ENCODE measurements at regions not wholly inside any gene's neighbourhood (a gene's known extent, or its start where the extent isn't known, plus 50 kb on each side); places are given as distances from the start of the nearest gene placed in this dataset.

DNA sequence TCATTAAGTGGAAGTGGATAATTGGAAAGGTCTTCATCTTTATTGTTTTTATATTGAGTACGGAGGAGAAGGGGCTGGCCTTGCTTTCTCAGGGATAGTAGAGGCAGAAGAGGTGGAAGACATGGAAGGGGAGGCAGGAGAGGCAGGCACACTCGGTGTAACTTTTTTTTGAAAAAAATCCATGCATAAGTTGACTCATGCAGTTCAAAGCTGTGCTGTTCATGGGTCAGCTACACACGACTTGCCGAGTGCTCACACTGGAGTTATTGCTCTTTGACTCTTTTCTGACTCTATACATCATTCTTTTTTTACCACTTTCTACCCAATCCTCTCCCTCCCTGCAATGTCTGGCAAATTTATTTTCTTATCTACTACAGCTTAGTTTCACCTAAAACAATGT lies 158.3 kb upstream of the AADAT start:
- Histone ChIP-seq H3K36me3 (ENCODE audit: control insufficient read depth, insufficient read depth, low read length) (no peaks in the 10 kb centered on the region), H3K79me2 (no peaks in the 10 kb centered on the region), H3K4me2 (ENCODE audit: low read length) (no peak overlapping the region), H2AFZ (no peak overlapping the region), H3K27me3 (ENCODE audit: control insufficient read depth, insufficient read depth, low read length) (no peaks in the 10 kb centered on the region), H3K4me3 (ENCODE audit: low read depth, low read length) (no peak overlapping the region), H3K4me1 (no peaks in the 10 kb centered on the region), H3K27ac (no peak overlapping the region), H3K9me3 (ENCODE audit: control insufficient read depth, low read length) (no peaks in the 10 kb centered on the region), H3K9ac (no peak overlapping the region)
- no peak for TF ChIP-seq CTCF (IDR thresholded peaks at IDR 0.05)

DNA sequence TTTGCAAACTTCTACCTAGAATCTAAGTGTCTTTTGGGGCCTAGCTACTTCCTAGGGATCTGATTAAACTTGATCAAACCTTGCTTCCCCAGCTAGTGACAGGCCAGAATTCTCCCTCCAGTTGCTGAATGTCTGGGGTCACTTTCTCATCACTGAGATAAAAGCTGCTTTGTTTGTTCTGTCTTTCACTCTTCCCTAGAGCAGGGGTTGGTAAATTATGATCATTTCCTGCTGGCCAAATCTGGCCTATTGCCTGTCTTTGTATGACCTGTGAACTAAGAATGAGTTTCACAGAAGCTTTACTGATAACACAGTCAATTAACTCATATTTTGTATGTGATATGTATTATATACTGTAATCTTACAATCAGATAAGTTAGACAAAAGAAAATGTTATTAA lies 157.8 kb upstream of the AADAT start:
- no peaks in the 10 kb centered on the region for H3K79me2 ChIP-seq
- no peak overlapping the region for H3K27ac ChIP-seq

DNA sequence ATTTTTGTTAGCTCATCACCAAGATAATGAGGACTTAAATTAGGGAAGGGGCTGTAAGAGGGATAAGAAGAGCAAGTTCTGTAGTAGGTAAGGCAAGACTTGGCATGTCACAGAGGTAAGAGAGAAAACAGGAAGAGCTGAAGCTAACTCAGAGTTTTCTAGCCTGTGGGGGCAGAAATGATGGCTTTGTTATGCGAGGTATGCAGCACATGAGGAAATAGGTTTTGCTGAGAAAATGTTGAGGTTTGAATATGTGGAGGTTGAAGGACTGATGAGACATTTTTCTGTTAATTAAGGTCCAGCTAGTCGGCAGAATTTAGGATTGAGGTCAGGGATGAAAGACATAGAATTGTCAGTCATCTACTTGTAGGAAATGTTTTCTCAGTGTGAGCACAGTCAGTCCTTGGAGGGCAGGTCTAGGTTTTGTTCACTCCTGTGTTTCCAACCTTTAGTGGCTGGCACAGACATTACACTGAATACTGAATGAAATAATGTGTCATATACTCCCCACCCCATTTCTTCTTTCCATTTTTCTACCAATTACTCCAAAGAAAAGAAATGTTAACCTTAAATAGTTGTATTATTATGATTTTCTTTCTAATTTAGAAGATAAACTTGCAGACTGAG lies 154.0 kb upstream of the AADAT start:
- no peak overlapping the region for H3K4me3 ChIP-seq (ENCODE audit: low read depth, low read length)
- no peaks in the 10 kb centered on the region for H3K9me3 ChIP-seq (ENCODE audit: control insufficient read depth, low read length)
- H3K9ac ChIP-seq: no peak overlapping the region
- H3K27ac ChIP-seq: no peak overlapping the region
- no peaks in the 10 kb centered on the region for H3K27me3 ChIP-seq (ENCODE audit: control insufficient read depth, insufficient read depth, low read length)
- H2AFZ ChIP-seq: no peak overlapping the region
- no peaks in the 10 kb centered on the region for H3K4me1 ChIP-seq
- no peak for TF ChIP-seq CTCF (IDR thresholded peaks at IDR 0.05)
- no peak overlapping the region for H3K4me2 ChIP-seq (ENCODE audit: low read length)
- no peaks in the 10 kb centered on the region for H3K79me2 ChIP-seq
- no peaks in the 10 kb centered on the region for H3K36me3 ChIP-seq (ENCODE audit: control insufficient read depth, insufficient read depth, low read length)

More for the DNA sequence above, 157.8 kb upstream of the AADAT start:
- Histone ChIP-seq H3K4me3 (ENCODE audit: low read depth, low read length) (no peak overlapping the region), H3K4me1 (no peaks in the 10 kb centered on the region), H3K27me3 (ENCODE audit: control insufficient read depth, insufficient read depth, low read length) (no peaks in the 10 kb centered on the region), H3K9ac (no peak overlapping the region), H2AFZ (no peak overlapping the region), H3K4me2 (ENCODE audit: low read length) (no peak overlapping the region), H3K9me3 (ENCODE audit: control insufficient read depth, low read length) (no peaks in the 10 kb centered on the region), H3K36me3 (ENCODE audit: control insufficient read depth, insufficient read depth, low read length) (no peaks in the 10 kb centered on the region)
- TF ChIP-seq CTCF (IDR thresholded peaks at IDR 0.05): no peak

GRCh38 chr4:170242471-170242870 lies 152.7 kb upstream of the AADAT start:
- Histone ChIP-seq H3K9me3 (ENCODE audit: control insufficient read depth, low read length) (no peaks in the 10 kb centered on the region), H3K4me3 (ENCODE audit: low read depth, low read length) (no peak overlapping the region), H3K79me2 (no peaks in the 10 kb centered on the region), H2AFZ (no peak overlapping the region), H3K4me1 (no peaks in the 10 kb centered on the region), H3K36me3 (ENCODE audit: control insufficient read depth, insufficient read depth, low read length) (no peaks in the 10 kb centered on the region), H3K4me2 (ENCODE audit: low read length) (no peak overlapping the region), H3K27me3 (ENCODE audit: control insufficient read depth, insufficient read depth, low read length) (no peaks in the 10 kb centered on the region), H3K27ac (no peak overlapping the region), H3K9ac (no peak overlapping the region)
- TF ChIP-seq CTCF (IDR thresholded peaks at IDR 0.05): no peak

GRCh38 chr4:170234800-170235199 lies 145.0 kb upstream of the AADAT start:
- H3K9ac ChIP-seq: no peak overlapping the region
- H3K9me3 ChIP-seq (ENCODE audit: control insufficient read depth, low read length): no peaks in the 10 kb centered on the region
- H3K27ac ChIP-seq: no peak overlapping the region
- no peak for TF ChIP-seq CTCF (IDR thresholded peaks at IDR 0.05)
- H3K36me3 ChIP-seq (ENCODE audit: control insufficient read depth, insufficient read depth, low read length): no peaks in the 10 kb centered on the region
- no peaks in the 10 kb centered on the region for H3K27me3 ChIP-seq (ENCODE audit: control insufficient read depth, insufficient read depth, low read length)
- H2AFZ ChIP-seq: no peak overlapping the region
- H3K79me2 ChIP-seq: no peaks in the 10 kb centered on the region
- H3K4me1 ChIP-seq: no peaks in the 10 kb centered on the region
- H3K4me3 ChIP-seq (ENCODE audit: low read depth, low read length): no peak overlapping the region
- no peak overlapping the region for H3K4me2 ChIP-seq (ENCODE audit: low read length)

Data from parathyroid adenoma (tissue), 2 donors.